CD4-positive, alpha-beta T cell treated with Interleukin-12 subunit alpha and Interleukin-12 subunit beta, for 1 hour (primary cell): ENCODE measurements at regions not wholly inside any gene's neighbourhood (a gene's known extent, or its start where the extent isn't known, plus 50 kb on each side); places are given as distances from the start of the nearest gene placed in this dataset.
"Not testable (repeated sequence)": the region's sequence is repeated elsewhere in the genome, so short reads cannot be mapped to it uniquely, and the experiment has no call there.

Experiments
- DNase-seq: peaks from one replicate; pipeline ENCODE4 v3.0.0-alpha.2; 2020

DNA sequence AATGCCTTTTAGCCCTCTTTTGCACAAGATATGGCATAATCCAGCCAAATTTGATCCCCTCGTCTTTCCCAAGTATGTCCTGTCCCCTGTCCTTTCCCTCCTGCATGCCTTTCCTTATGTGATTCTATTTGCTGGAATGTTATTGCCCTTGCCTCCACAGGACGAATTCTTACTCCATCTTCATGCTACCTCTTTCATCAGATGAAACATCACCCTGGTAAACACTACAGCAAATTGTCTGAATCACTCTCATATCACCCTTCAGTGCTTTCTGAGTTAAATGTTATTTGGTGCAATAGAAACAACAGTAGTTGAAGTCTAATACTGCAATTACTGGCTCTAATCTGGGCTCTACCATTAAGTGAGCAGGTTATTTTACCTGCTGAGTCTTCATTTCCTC, 52.2 kb upstream of the FAT1 start:
- no peak for DNase-seq

DNA sequence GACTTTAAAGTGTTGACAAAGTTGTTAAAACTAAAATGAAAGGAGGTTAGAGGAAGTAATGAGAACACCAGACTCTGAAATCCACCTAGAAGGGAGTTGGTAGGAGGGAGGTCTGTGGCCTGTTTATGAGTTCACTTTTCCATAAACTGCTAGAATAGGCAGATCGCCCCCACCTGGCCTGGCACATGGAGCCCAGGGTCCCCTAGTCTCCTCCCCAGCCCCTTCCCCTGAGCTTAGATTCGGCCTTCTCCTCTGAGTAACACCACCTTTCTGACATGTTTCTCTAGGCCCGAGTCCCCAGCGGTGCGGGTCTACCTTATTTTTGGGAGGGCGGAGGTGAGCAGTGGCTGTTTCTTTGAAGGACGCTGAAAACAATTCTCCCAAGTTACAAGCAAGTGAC, 54.5 kb upstream of the FAT1 start:
- DNase-seq: no peak

DNA sequence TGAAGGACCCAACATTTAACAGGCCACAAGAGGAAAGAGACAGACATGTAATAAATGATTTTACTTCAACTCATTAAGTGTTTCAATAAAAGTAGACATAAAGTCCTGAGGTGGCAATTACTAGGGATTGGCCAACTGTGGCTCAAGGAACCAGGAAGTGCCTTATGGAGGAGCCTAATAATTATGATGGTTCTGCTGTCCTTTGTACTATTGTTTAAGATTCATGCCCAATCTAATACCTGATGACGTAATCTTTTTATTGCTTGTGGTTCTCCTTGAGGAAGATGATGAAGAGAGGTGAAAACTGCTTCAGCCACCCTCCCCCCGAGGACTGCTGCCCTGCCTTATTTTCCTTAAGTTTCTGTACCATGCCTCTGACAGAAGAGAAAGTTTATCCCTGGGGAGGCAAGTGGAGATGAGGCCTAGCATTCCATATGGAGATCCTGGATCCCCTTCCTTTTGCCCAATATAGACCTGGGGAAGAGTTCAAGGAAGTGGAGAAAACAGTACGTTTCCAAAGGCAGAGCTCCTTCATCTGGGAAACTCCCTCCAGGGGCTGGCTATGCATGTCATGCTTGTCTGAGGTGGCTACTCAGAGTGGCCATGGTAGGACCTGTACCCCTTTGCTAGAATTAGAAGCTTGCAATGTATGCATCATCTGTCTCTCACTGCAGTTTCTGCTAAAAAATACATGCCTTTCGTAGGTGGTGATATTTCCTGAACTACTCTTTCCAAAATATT, 56.8 kb upstream of the FAT1 start:
- DNase-seq: no peak

DNA sequence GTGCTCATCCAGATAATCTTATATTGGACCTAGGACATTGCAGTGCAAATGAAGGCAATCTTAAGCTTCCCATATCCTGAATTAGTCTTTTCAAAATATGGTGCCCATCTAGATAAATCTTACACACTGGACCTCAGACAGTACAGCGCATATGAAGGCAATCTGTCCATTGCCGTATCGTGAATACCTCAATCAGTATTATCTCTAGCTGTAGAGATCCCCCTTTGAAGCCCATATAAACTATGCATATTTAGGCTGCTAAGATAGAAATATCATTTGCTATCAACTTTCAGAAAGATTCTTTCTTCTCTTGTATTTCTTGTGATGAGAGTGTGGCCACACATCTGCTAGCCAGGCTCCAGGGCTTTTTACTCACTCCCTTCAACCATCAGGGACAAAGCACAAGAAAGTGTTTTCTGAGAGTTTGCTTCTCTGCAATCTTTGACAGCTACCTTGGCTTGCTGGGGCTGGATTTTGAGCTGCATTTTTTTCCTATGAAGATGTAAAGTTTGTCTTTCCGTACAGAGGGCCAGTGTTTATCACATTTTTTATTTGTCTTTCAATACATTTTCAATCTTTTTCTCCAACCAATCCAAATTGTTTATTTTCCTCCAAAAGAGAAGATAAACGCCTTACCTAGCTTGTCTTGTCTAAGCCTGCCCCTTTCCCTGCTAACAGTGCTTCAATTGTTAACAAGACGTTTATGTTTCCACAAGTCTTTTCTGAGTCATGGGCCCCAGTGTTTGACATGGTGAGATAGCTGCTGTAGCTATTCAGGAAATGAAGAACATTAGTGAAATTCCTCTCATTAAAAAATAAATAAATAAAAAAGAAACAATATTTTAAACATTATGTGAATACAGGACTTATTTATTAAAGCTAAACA, 57.6 kb upstream of the FAT1 start:
- DNase-seq: no peak

DNA sequence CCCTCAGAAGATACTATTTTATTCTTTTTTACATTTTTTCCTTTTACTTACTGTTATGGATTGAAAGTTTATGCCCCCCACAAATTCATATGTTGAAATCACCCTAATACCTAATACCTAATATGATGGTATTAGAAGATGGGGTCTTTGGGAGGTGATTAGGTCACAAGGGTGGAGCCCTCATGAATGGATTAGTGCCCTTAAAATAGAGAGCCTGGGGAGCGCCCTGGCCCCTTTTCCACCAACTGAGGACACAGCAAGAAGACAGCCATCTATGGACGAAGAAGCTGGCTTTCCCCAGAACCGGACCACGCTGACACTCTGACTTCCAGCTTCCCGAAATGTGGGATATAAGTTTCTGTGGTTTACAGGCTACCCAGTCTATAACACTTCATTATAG, 58.6 kb upstream of the FAT1 start:
- DNase-seq: no peak

DNA sequence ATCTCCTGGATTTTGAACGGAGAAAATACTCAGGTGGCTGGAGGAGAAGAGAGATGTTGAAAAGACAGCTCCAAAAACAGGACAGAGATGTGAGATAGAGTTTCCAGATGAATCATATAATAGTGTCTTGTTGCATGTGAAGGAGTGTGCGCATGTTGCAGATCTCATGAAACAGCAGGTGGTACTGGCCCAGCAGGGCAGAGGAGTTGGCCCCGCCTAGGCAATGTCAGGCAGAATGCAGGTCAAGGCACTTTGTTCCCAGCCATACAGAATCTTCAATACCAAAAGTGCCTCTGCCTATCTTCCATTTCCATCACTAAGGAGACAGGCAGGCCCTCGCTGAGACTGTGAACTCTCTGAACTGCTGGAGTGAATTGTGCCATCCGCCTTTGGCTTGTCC, 63.9 kb upstream of the FAT1 start:
- DNase-seq: no peak

DNA sequence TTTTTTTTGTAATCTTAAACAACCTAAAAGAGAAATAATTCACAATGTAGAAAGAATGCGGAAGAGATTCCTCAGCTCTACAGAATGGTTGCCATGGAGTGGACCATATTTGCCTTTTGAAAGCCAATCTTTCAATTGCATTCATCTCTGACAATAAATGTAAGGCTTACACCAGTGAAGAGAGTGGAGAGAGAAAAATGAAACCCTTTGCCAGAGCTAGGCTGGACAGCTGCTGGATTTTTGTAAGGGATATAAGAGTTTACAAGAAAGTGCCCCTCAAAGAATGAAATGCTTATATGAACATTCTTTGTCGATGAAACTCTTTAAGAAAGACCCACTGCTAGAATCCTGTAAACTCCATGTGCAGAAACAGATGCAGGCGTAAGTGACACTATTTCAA, 66.0 kb upstream of the FAT1 start:
- no peak for DNase-seq

DNA sequence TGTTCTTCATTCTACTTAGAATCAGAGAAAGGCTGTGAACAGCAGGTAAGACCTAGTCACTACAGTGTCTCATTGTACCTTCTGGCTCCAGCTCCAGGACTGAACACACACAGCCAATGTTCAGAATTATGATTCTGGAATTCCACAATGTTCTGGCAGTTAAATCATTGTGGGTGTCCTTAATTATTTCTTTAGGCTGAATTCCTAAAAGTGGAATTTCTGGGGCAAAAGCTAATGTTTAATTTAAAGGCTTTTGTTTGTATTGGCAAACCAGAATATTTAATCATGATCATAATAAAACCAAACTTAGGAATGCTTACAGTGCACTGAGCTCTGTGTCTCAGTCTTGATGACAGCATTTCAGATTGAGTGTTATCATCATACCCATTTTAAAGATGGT, 67.0 kb upstream of the FAT1 start:
- no peak for DNase-seq

DNA sequence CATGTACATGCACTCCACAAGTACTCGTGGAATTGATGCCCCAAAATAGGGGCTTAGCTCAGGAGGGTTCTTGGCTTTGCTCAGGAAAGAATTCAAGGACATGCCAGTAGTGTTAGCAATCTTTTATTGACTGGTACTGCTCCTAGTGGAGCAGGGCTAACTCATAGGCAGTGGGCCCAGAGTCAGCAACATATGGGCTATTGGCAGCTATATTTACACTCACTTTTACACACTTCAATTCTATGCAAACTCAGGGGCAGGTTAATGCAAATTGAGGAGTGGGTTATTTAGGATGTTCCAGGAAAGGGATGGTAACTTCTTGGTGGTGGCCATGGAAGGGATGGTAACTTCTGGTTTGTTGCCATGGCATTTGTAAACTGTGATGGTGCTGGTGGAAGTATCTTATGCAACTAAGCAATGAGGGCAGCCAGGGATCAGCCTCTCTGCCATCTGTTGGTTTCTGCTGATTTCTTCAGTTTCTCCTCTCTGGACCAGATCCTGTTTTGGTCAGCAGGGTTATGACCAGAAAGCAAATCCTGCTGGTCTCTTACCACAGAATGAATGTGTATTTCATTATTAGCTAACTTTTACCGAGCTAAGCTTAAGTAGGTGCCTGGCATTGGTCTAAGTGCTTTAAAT, 69.2 kb upstream of the FAT1 start:
- no peak for DNase-seq

DNA sequence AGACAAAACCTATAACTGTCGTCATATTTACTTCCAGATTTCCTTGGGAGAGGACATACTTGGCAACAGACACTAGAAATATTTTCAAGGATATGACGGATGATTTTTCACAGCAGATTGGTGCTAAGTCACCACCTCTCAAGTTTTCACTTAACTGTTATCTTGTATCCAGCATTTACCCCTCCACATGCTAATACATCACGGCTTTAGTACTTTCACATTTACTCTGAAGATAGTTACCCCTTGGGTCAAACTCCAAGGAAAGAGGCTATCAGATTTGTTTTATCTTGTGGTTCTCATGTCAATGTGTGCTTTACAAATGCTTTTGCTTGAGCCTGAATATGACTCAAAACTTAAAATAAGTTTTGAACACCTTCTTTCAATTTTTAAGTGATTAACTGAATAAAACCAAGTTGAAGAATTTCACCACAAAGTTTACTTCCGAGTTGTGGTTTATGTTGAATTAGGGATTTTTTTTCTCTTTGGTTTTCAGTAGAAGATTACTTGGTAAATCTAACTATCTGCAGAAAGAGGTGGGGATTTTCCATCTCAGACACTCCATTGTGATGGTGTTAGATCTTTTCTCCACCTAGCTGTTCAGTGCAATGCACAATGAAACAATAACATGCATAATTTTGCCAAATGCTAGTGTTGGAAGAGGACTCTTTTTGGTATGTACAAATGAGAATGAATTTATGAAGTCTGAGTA, 75.4 kb upstream of the FAT1 start:
- DNase-seq: no peak

DNA sequence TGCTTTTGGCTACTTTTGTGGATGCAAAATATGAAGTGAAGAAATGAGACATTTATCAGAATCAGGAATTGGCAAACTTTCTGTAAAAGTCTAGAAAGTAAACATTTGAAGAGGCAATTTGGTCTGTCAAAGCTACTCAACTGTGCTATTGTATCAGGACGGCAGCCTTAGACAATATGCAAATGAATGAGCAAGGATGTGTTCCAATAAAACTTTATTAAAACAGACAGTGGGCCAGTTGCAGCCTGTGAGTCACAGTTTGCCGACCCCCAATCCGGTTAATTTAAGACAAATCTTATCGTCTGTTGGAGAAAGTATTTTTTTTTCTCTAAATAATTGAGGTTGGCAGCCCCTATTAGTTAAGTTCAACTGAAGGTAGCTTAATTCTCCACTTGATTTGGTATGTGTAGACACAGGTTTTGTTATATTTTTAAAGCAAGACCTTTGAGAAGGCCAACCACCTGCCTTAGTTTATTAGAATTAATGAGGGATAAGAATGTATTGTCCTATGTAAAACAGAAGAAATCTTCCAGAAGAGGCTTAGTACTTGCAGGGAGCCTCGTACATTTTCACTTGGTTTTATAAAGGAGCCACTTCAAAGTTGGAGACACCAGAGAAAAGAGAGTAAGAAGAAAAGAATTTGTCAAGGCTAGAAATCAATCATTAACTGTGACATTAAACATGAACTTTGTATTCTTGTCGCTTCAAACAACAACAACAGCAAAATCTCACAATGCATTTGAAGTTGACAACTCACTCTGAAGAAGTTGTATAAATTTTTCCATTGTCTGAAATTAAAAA, 81.6 kb upstream of the FAT1 start:
- DNase-seq: no peak

DNA sequence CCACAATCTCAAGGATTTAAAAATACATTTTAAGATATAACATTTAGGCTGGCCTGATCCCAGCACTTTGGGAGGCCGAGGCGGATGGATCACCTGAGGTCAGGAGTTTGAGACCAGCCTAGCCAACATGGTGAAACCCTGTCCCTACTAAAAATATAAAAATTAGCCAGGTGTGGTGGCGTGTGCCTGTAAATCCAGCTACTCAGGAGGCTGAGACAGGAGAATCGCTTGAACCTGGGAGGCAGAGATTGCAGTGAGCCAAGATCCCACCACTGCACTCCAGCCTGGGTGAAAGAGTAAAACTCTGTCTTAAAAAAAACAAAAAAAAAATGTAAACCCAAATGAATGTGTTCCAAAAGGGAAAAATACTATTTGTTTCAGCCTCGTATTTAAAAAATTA, 82.3 kb upstream of the FAT1 start:
- not testable (repeated sequence) for DNase-seq

DNA sequence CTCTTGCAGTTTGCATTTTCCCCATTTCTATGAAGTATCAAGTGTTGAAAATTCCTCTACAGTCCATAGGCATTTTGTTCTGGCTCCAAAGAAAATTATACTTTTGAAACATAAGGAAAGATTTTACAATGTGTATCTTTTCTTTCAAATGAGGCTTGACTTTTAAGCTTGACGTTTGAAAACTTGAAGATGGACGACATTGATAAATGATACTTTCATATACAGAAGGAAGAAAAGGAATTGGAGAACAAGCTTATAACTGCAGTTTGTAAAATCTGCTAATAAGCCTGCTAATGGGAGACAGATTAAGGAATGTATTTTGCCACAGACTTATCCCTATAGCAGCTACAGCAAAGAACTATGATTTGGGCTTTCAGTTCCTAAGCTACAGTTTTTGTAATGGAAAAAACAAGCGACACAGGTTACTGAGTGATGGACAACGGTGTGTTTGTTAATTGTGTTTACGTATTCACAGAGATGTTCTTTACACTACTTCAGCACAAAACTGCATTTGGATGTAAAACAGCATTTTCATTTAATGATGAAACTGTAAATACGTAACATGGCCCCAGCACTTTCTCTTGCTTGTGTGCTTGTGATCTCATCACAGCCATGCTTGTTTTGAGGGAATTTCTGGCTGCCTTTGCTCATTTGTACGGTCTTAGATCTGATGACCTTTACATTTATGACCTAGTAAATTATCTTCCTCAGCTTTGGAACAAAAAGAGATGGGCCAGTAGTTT, 83.2 kb upstream of the FAT1 start:
- DNase-seq: no peak

DNA sequence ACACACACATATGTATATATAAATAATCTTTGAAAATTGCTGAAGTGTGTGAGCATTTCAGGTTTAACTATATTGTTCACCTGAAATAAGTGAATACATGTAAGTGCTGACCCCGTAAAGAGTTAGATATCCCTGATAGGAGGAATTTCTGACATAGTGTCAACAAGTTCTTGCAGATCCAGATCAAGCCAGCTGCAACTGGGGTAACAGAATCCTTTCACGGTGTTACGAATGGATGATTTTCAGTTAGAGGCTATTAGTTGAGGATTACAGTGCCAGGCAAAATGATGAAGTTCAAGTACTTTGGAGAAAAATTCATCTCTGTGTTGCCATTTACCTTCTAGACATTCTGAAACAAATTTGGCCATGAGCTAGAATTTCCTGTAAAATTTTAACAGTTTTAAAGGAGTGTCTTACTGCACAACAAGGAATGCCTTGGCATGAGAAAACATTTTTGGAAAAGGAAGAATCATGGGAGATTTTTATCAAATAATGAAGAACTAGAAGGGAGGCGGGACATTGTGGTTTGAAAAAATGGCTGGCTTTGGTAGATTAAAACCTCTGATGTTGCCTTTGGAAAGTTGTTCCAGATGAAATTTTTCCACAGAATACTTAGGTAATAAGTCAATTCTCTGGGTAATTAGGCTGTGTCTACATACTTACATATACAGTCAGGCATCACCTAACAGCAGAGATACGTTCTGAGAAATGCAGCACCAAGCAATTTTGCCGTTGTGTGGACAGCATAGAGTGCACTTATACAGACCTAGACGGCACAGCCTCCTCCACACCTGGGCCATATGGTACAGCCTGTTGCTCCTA, 84.4 kb upstream of the FAT1 start:
- DNase-seq: no peak

DNA sequence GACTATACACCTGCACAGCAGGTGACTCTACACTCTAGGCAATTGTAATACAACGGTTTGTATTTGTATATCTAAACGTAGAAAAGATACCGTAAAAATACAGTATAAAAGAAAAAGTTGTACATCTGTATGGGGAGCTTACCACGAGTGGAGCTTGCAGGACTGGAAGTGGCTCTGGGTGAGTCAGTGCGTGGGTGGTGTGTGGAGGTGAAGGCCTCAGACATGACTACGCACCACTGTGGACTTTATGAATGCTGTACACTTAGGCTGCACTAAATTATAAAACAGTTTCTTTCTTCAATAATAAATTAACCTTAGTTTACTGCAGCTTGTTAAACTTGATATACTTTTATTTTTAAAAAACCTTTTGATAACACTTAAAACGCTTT, 85.0 kb upstream of the FAT1 start:
- DNase-seq: no peak

DNA sequence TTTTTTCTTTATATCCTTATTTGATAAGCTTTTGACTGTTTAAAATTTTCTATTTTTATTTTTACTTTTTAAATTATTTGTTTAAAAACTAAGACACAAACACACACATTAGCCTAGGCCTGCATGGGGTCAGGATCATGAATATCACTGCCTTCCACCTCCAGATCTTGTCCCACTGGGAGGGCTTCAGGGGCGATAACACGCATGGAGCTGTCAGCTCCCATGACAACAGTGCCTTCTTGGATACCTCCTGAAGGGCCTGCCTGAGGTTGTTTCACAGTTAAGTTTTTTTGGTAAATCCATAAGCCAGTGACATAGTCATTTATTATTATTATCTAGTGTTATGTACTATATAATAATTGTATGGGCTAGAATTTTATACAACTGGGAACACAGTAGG, 85.4 kb upstream of the FAT1 start:
- no peak for DNase-seq

DNA sequence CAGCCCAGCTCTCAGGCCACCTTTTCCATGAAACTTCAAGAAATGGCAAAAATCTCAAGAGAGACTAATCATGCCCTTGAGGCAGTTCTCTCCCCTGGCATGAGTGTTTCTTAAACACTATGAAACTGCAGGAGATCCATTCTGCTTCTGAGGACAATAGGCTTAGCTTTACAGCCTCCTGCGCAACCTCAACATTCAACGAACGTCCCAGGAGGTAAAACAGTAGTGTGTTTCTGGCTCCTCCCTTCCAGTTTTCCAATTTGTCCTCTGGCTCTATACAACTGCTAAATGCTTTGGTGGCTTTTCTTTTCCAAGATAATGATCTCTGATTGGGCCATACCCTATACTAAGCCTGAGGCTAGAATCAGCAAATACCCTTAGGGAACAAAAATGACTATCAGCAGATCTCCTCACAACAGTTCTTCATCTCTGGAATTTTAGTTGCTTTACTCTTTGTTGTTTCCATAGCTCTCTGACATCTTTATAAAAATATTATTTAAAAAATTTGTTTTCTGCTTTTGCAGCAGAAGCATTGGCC, 87.0 kb upstream of the FAT1 start:
- DNase-seq: no peak

DNA sequence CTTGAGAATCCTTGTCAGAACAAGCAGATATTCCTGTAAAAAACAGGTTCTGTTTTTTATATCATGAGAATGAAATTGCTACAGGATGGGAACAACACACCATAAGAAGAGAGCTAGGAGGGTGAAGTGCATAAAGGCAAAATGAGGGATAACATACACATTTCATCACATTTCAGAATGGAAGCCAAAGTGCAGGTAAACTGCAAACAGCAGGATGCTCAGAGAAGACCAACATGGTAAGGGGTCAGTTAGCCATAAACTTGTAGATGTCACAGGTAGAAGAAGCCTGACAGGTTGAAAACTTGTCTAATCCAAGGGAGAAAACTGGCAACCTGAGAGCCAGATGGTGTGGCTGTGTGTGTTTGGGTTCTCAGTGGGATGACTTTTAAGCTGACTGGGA, 88.9 kb upstream of the FAT1 start:
- DNase-seq: no peak

DNA sequence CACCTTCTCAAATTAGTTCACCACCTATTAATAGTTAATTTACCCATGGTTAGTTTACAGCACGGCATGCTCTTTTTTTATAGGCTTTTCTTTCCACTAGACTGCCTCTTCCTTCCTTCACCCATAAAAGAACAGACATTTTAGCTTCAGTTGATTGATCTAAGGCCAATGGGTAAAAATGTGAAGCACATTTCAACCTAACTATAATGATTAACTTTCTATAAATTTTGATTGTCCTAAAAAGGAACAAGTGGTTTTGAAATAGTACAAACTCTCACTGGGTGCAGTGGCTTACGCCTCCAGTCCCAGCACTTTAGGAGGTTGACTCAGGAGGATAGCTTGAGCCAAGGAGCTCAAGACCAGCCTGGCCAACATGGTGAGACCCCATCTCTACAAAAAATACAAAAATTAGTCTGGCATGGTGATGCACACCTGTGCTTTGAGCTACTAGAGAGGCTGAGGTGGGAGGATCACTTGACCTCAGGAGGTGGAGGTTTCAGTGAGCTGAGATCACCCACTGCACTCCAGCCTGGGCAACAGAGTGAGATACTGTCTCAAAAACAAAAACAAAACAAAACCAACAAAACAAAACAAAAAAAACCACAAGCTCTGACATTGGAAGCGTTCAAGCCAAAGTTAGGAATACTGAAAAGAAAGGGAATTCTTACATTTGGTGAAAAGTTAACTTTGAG, 89.9 kb upstream of the FAT1 start:
- DNase-seq: no peak

DNA sequence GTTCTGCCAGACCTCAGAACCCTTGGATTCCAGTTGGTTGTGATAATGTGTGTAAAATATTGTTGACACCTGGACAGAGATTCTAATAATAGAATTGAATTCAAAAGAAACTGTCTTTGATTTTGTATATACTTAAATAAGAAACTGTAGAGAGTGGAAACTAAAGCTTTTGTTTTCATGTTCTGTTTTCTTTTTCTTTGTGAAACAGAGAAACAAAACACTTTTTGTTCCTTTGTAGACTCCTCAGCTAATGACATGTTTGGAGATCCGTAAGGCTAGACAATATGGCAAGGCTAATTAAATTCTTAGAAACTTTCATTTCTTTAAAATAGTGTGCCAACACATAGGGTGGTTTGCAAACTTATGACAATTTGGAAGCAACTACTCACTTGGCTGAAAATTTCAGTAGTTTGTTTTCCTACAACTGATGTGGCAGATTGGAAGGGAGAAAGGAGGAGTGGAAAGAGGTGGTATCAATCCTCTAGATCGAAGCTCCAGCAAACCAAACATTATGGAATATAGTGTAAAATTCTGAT, 90.9 kb upstream of the FAT1 start:
- no peak for DNase-seq
